ENCODE measurements at regions not wholly inside any gene's neighbourhood (a gene's known extent, or its start where the extent isn't known, plus 50 kb on each side); places are given as distances from the start of the nearest gene placed in this dataset.

DNA sequence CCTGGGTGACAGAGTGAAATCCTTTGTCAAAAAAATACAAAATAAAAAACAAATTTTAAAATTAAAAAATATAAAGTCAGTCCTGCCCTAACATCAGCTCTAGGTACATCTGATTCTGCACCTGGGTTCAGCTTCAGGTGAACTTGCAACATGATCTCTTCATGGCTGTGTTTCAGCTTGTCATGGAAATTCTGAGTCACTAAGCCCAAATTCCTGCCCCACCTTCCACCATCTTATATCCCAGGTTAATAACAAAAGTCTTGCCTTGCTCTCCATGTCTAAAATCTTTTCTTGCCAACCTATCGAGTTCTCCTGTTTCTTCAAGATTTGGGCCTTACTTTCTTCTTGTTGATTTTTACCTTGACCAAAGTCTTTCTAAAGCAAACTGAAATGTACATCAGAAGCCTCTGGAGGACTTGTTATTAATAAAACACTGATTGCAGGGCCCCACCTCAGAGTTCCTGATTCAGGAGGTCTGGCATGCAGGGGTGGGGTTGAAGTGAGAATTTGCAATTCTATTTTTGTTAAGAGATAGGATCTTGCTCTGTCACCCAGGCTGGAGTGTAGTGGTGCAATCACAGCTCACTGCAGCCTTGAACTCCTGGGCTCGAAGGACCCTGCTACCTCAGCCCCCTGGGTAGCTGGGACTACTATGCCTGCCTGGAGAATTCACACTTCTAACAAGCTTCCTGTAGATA, 125.8 kb upstream of the VCX3A start:
- TF ChIP-seq, protein P1, sequence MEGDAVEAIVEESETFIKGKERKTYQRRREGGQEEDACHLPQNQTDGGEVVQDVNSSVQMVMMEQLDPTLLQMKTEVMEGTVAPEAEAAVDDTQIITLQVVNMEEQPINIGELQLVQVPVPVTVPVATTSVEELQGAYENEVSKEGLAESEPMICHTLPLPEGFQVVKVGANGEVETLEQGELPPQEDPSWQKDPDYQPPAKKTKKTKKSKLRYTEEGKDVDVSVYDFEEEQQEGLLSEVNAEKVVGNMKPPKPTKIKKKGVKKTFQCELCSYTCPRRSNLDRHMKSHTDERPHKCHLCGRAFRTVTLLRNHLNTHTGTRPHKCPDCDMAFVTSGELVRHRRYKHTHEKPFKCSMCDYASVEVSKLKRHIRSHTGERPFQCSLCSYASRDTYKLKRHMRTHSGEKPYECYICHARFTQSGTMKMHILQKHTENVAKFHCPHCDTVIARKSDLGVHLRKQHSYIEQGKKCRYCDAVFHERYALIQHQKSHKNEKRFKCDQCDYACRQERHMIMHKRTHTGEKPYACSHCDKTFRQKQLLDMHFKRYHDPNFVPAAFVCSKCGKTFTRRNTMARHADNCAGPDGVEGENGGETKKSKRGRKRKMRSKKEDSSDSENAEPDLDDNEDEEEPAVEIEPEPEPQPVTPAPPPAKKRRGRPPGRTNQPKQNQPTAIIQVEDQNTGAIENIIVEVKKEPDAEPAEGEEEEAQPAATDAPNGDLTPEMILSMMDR (IDR thresholded peaks at IDR 0.05; ENCODE audit: low read depth, low read length): no peak
- TF ChIP-seq MYC (IDR thresholded peaks at IDR 0.05; ENCODE audit: low read depth, low read length): no peak

Measured in NB4 (cell line).